ENCODE measurements at regions not wholly inside any gene's neighbourhood (a gene's known extent, or its start where the extent isn't known, plus 50 kb on each side); places are given as distances from the start of the nearest gene placed in this dataset.

GRCh38 chr5:167730121-167730520 lies 561.3 kb upstream of the WWC1 start:
- DNase-seq: no peak
- Histone ChIP-seq H3K27me3 (no peaks in the 10 kb centered on the region), H3K27ac (no peak overlapping the region), H3K4me3 (no peak overlapping the region), H3K9me3 (no peaks in the 10 kb centered on the region), H3K36me3 (replicated peaks in 1 of 2; ENCODE audit: insufficient read depth in 1 of 2, low read depth in 2 of 2) (no peaks in the 10 kb centered on the region), H3K4me1 (no peaks in the 10 kb centered on the region)
- TF ChIP-seq CTCF (IDR thresholded peaks at IDR 0.05) (no peak), POLR2A (IDR thresholded peaks at IDR 0.05) (no peak)
- 78 to 80% methylated on average over 3 of the region's 3 CpGs for WGBS, 2 donors
- intact Hi-C loops (cut with DNase I): no loop called here
- ATAC-seq: no peak

- Histone ChIP-seq H3K4me3 (no peak overlapping the region), H3K27me3 (no peaks in the 10 kb centered on the region), H3K27ac (no peak overlapping the region), H3K9me3 (no peaks in the 10 kb centered on the region), H3K36me3 (replicated peaks in 1 of 2; ENCODE audit: insufficient read depth in 1 of 2, low read depth in 2 of 2) (no peaks in the 10 kb centered on the region), H3K4me1 (no peaks in the 10 kb centered on the region)
- intact Hi-C loops (cut with DNase I): no loop called here
- DNase-seq: no peak
- no peak for ATAC-seq
- 73 to 77% methylated on average over 2 of the region's 2 CpGs for WGBS, 2 donors
- TF ChIP-seq POLR2A (IDR thresholded peaks at IDR 0.05) (no peak), CTCF (IDR thresholded peaks at IDR 0.05) (no peak)
These were observed 560.8 kb upstream of the WWC1 start for GRCh38 chr5:167730656-167731055.

GRCh38 chr5:167731951-167732350 lies 559.5 kb upstream of the WWC1 start:
- TF ChIP-seq CTCF (IDR thresholded peaks at IDR 0.05) (no peak), POLR2A (IDR thresholded peaks at IDR 0.05) (no peak)
- H3K27ac ChIP-seq: no peak overlapping the region
- ATAC-seq: no peak
- no peaks in the 10 kb centered on the region for H3K27me3 ChIP-seq
- intact Hi-C loops (cut with DNase I): no loop called here
- DNase-seq: no peak
- H3K4me1 ChIP-seq: no peaks in the 10 kb centered on the region
- H3K4me3 ChIP-seq: no peak overlapping the region
- no peaks in the 10 kb centered on the region for H3K36me3 ChIP-seq (replicated peaks in 1 of 2; ENCODE audit: insufficient read depth in 1 of 2, low read depth in 2 of 2)
- 94 to 100% methylated on average over 1 of the region's 1 CpG for WGBS, 2 donors
- H3K9me3 ChIP-seq: no peaks in the 10 kb centered on the region

- TF ChIP-seq POLR2A (IDR thresholded peaks at IDR 0.05): no peak
- TF ChIP-seq CTCF (IDR thresholded peaks at IDR 0.05): no peak
- no peak overlapping the region for H3K4me3 ChIP-seq
- no peaks in the 10 kb centered on the region for H3K9me3 ChIP-seq
- intact Hi-C loops (cut with DNase I): no loop called here
- DNase-seq: no peak
- no peak overlapping the region for H3K27ac ChIP-seq
- 56 to 68% methylated on average over 2 of the region's 2 CpGs for WGBS, 2 donors
- H3K27me3 ChIP-seq: no peaks in the 10 kb centered on the region
- no peaks in the 10 kb centered on the region for H3K4me1 ChIP-seq
- H3K36me3 ChIP-seq (replicated peaks in 1 of 2; ENCODE audit: insufficient read depth in 1 of 2, low read depth in 2 of 2): no peaks in the 10 kb centered on the region
- no peak for ATAC-seq
These were observed 558.9 kb upstream of the WWC1 start for GRCh38 chr5:167732499-167732898.

- intact Hi-C loops (cut with DNase I): no loop called here
- Histone ChIP-seq H3K4me1 (no peaks in the 10 kb centered on the region), H3K9me3 (no peaks in the 10 kb centered on the region), H3K4me3 (no peak overlapping the region), H3K27me3 (no peaks in the 10 kb centered on the region), H3K27ac (no peak overlapping the region), H3K36me3 (replicated peaks in 1 of 2; ENCODE audit: insufficient read depth in 1 of 2, low read depth in 2 of 2) (no peaks in the 10 kb centered on the region)
- DNase-seq (no peak), ATAC-seq (no peak)
- TF ChIP-seq POLR2A (IDR thresholded peaks at IDR 0.05): no peak
- TF ChIP-seq CTCF (IDR thresholded peaks at IDR 0.05): no peak
- WGBS, 2 donors: 79 to 91% methylated on average over 5 to 12 of the region's 12 CpGs
These were observed 554.5 kb upstream of the WWC1 start for GRCh38 chr5:167736992-167737391.
